Hematopoietic multipotent progenitor cell treated with erythropoietin and hydrocortisone succinate and interleukin-3 and kit ligand, for 4 days (in vitro differentiated cells): ENCODE measurements at regions not wholly inside any gene's neighbourhood (a gene's known extent, or its start where the extent isn't known, plus 50 kb on each side); places are given as distances from the start of the nearest gene placed in this dataset.

ENCODE experiments used
- DNase-seq: peaks from one replicate; pipeline ENCODE4 v3.0.0-alpha.2; 2015

- no peak for DNase-seq
Observed at GRCh38 chr13:24085662-24086061, 74.9 kb upstream of the SPATA13 start.

DNA sequence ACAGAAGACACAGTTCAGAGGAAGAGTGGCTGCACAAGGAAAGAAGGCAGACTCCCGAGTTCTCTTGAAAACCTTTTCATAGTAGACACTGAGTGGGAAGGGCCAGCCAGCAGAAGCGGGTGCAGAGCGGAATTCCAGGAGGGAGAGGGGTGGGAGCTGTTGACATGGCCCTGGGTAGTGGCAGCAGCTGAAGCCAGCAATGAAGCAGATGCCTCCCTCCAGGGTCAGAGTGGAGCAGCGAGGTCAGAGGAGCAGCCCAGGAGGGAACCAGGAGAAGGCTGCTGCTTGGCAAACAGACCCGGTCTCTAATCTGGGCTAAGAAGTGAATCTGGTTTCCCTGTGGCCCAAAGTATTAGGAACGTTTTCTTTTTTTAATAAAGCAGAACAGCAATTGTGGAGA lies 73.9 kb upstream of the SPATA13 start:
- DNase-seq: no peak

DNA sequence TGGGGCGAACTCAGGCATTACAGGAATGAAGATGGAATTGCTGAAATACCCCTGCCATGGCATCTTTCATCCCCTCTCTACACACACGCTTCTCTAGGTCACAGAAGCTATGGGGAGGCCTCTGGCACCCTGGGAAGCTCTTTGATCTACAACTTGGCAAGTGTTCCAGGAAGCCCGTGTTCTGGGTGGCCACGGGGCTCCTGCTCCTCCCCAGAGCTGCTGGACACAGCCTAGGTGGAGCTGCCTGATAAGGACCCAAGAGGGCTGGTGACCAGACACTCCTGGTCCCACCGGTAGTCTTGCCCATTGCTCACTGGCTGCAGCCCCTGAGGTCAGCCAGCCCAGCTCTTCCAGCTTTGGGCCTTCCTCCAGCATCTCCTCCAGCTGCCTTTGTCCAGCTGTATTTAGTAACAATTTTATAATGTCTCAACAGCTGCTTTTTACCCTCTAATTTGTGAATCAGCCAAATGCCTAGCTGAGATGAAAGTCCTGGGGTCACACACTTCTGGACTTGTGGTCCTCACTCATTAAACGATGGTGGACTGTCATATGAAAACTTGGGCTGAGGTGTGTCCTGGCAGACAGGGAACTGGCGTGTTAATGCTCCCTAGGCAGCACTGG lies 72.8 kb upstream of the SPATA13 start:
- no peak for DNase-seq

GRCh38 chr13:24090049-24090448 lies 70.5 kb upstream of the SPATA13 start:
- no peak for DNase-seq

DNA sequence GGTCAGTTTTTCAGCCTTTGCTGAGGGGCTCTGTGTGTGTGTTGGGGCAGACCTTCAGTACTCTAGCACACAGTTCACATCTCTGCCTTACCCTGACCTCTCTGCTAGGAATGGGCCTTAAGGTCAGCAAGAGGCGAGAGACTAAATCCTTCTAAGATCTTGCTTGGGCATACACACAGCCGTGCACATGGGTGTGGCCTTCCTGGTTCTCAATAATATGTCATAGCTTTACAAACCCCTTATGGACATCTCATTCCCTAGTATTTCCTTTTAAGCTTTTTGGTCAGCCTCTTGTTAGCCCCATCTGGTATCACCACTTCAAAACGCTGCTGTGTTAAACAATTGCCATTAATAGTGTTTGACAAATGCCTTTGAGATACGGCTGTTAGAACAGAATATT lies 69.4 kb upstream of the SPATA13 start:
- no peak for DNase-seq

DNA sequence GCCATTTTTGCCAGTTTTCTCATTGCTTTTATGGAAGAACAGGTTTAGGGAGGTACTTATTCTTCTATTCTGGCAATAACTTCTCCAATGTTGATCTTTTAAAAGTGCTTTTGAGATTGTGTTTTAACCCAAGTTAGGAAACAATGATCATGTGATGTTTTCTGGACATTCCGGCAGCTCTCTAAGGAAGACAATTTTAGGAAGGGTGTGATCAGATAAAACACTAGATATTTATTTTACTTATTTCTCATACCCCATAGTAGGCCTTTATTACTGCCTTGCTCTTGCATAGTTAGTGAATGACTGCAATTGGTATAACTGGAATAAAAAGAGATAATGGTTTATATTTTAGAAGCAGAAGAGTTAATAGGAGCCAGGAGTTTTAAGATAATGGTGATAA lies 68.4 kb upstream of the SPATA13 start:
- DNase-seq: no peak

DNA sequence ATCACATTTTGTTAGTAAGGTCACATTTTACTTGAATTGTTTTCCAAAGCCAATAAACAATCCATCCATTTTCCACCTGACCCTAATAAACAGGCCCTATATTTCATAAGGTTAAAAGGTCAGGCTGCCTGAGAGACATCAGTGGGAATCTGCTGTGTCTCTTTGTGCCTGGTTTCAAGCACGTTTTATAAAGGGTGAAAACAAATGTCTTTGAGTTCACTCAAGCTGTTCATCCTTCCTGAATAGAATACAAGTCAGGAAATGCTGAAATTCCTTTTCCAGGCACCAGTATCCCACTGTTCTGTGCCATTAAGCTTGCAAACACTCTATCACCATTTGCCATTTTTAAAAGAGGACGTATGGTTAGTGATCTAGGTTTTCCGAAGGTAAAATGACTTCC lies 67.5 kb upstream of the SPATA13 start:
- DNase-seq: no peak

DNA sequence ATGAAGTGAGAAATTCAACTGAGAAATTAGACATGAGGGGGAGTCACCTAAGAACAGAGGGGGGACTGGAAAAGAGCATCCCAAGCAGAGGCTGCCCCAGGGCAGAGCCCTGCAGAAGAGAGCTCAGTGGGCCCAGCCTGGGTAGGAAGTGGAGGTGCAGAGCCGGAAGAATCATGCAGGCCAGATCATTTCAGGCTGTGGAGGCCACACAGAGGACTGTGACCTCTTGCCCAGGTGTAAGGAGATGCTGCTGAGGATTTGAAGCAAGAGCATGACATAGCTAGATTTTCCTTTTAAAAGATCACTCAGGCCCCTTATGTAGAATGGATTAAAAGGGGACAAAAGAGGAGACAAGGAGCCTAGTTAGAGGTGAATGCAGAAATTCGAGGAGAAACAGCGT lies 63.9 kb upstream of the SPATA13 start:
- no peak for DNase-seq

- peak; percentile 10 for DNase-seq
Observed at GRCh38 chr13:24097064-24097463, 63.5 kb upstream of the SPATA13 start.

DNA sequence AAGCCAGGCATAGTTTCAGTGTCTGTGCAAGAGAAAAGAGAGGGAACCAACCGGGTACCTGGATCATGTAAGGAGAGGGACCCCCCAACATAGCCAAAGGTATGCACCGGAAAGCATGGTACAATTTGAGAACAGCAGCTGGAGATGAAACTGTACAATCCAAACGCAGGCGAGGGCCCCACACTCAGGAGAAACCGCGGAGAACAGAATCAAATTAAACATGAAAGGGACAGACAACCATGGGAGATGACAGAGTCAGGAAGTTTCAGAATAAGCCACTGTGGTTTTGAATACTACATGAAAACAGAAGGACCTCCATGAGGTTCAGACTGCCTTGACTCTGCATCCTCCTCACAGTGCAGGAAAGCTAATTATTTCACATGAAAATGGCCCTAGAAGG lies 62.9 kb upstream of the SPATA13 start:
- no peak for DNase-seq

DNA sequence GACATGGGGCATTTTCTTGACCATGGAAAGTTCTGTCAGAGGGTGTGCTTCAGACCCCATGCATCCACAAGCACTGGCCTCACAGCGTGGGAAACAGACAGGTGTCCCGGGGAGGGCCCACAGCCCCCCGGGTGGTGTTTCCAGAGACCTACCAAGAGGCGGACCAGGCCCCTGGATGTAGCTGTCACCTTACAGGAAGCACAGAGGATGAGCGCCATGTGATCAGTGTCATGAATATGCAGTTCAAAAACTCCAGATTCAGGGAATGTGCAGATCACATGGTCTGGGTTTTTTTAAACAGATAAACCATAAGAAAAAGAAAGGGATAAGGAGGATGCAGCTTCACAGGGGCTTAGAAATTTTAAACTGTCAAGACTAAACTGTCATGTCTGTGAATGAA lies 61.0 kb upstream of the SPATA13 start:
- DNase-seq: no peak

DNA sequence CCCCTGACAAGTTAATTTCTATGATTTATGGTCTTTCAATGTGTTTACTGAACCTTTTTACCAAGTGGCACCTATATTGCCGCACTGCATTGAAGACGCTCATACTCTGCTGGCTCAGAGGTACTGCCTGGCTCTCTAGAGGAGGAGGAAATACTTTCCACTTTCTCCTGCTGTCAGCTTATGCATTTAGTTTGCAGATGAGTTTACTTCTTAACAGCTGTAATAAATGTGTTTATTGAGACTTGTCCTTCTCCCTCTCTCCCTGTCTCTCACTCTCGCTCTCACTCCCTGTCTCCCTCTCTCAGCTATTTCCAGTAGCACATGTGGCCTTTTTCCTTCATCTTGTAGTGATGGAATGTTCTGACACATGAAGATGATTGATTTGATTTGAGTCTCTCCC lies 60.3 kb upstream of the SPATA13 start:
- no peak for DNase-seq

DNA sequence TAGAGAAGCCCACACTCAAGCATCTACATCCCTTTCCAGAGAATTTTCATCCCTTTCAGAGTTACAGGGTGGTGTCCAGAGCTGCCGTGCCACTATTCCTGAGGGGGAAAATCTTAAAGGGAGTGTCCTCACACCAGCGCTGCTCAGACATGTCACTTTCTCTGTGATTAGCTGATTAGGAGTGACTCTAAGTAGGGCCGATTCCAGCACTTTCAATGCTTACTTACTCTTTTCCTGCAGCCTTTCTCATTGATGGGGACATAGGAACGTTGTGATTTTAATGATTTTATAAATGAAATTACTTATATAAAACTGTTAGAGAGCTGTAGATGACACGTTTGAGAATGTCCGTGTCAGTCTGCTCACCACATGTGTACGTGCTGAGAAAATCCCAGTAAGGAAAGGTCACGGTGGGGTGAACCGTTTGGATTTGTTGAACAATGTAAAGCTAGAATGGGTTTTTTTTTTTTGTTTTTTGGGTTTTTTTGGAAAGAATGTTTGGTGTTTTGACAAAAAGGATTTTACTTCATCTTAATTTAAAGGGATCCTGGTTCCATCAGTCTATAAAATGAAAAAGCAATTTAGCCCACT lies 56.6 kb upstream of the SPATA13 start:
- DNase-seq: no peak

DNA sequence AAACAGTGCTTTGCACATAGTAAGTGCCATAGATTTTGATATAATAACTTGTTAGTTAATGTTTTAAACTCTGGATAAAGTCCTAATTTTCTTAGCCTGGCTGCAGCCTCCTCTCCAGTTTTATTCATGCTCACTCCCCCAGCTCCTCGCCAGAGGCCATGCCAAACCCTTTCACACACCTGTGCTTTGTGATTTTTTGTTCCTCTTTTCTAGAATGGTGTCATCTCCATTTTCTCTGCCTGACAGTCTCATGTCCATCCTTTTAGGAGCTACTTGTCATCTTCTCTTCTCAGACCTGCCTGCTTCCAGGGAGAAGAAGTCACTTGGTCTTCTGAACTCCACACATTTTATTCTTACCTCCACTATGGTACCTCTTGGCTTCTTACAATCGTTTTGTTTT lies 55.8 kb upstream of the SPATA13 start:
- no peak for DNase-seq

- no peak for DNase-seq
Observed at GRCh38 chr13:24106429-24106828, 54.1 kb upstream of the SPATA13 start.

DNA sequence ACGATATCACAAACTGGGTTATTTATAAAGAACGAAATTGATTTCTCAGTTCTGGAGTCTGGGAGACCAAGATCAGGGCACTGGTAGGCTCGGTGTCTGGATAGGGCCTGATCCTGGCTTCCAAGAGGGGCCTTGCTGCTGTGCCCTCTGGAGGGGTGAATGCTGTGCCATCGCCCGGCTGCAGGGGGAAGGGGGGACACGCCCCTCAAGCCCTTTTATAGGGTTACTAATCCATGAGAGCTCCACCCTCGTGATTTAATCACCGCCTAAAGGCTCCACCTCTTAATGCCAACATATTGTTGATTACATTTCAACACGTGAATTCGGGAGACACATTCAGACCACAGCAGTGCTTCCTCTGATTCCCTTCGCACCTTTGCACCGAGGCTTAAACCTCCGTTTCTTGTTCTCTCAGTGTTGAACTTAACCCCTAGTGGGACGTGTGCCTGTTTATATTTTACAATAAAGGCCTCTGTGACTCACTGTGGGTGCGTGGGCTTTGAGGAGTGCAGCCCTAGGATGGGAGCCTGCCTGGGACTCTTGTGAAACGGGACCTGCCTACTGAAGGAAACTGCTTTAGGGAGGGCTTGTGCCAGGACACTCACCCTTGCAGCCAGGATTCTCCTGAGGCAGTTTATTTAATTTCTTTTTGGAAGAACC lies 52.4 kb upstream of the SPATA13 start:
- DNase-seq: no peak

DNA sequence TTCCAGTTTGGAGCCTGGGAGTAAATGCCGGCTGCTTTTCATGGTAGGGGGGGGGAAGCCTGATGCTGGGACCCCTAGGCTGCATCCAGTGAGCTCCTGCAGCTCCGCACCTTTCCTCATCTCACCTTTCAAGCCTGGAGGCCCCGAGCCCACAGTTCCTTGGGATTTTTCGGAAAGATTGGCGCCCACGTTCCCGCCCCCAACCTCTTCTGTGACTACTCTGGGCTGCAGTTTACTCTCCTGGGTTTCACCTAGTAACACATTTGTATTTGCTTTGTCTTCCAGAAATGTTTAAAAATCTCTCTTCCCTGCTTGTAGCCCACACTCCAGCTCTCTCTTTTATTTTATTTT lies 51.9 kb upstream of the SPATA13 start:
- no peak for DNase-seq

DNA sequence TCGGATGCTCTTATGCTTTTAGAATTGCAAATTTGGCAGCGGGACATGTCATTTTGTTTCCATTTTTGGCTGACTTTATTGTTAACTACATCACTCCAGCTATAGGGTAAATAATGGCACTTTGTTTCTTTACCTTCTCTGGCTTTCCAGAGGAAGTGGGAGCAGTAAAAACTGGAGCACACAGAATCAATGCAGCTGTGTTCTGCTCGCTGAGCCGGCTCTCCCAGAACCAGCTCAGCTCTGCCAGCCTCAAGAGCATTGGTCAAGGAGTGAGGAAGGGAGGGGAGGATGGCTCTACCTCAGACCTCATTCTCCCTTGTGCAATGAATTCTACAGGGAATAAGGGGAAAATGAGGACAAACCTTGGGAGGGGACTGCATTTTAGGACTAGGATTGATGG lies 50.5 kb upstream of the SPATA13 start:
- DNase-seq: no peak
